HG03025 (cell line): ENCODE measurements at regions not wholly inside any gene's neighbourhood (a gene's known extent, or its start where the extent isn't known, plus 50 kb on each side); places are given as distances from the start of the nearest gene placed in this dataset.
"Not testable (repeated sequence)": the region's sequence is repeated elsewhere in the genome, so short reads cannot be mapped to it uniquely, and the experiment has no call there.

Experiments used
- ATAC-seq: cut with Tn5 transposase; IDR thresholded peaks from one replicate; pipeline ENCODE4 v1.9.1; 2021; ENCODE audit warnings: mild to moderate bottlenecking, moderate library complexity; ENCODE audit not compliant: unreplicated experiment, low FRiP score

DNA sequence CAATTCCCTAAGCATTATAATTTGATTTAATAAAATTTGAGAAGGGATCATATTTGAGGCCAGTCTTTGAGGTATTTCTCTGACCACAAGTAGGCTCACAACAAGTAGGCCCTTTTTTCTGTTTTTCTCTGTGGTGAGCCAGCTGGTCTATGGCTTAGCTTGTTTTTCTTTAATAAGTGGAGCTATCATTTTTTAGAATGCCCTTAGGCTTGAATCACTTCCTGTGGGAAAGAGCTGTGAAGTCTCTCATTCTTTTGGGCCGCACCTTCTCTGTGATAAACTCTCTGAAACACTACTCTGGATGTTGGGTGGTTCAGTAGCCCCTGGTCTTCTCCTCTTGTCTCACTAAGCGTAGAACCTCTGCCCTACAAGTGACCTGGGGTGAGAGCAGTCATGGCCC, 235.9 kb downstream of the SUCLG1 start:
- no peak for ATAC-seq

DNA sequence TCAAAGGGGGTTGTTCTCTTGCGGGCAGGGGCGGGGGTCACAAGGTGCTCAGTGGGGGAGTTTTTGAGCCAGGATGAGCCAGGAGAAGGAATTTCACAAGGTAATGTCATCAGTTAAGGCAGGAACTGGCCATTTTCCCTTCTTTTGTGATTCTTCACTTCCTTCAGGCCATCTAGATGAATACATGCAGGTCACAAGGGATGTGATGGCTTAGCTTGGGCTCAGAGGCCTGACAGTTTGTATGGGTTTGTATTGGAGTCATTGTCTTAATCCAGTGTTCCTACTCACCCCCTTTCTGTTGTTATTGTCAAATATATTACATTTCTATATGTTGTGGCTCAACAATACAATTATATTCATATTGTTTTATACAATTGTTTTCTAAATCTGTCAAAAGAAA, 238.0 kb downstream of the SUCLG1 start:
- not testable (repeated sequence) for ATAC-seq

DNA sequence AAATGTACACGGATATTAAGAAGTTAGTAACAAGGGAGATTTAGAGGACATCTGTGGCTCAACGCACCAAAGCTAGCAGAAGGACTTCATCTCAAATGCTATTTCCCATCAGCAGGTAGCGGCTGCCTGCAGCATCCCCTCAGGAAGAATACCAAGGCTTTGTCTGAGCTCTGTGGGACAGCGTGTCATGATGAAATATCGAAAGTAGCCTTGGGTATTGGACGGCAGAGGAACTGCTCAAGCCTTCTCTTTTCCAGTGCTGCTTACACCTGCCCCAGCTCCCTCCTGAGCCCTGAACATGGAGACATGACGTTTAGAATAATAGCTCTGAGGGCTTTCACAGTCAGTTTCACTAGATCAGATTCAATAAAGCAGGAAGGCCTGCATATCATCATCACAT, 241.6 kb downstream of the SUCLG1 start:
- no peak for ATAC-seq

DNA sequence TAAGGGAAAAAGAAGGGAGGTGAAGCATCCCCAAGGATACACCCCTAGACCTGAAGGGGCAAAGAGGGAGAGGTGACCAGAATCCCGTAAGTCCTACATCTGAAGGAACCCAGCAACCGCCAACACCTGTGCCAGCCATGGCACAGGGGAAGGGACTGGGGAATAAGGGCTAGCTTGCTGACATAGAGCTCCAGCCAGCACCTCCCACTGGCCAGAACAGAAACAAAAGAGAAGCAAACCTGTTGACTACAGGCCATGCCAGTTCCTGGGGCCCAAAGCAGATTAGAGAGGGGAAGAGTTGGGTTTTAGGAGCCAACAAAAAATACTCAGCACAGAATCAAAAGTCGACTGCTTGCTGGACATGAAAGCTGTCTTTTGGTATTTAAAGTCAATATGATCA, 244.6 kb downstream of the SUCLG1 start:
- ATAC-seq, result no peak

DNA sequence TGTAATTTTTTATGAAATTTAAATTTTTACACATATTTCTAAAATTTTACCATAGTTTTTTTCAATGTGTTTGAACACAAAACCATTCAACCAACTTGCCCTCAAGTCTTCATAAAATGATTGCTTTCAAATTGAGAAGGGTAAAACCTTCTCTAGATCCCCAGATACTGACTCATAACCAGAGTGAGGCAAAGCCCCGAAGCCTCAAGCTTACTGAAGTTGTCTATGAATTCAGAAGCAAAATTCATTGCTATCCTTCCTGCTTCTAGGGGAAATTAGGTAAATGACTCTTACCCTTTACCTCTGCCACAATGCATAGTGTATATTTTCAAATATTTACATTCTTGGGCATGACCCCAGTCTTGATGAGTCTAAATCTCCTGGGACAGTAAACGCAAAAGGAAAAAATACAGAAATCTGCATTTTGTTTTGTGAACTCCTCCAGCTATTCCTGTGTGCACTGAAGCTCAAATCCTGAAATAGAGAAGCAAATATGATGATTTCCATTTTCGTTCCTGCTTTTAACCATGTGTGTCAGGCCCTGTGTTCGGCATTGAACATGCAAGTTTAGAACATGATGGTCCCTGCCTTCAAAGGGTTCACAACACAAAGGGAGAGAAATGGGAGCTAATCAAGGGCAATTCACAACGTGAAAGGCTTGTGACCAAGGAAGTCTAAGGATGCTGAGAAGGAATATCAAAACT, 246.3 kb downstream of the SUCLG1 start:
- ATAC-seq, result peak; percentile 73

DNA sequence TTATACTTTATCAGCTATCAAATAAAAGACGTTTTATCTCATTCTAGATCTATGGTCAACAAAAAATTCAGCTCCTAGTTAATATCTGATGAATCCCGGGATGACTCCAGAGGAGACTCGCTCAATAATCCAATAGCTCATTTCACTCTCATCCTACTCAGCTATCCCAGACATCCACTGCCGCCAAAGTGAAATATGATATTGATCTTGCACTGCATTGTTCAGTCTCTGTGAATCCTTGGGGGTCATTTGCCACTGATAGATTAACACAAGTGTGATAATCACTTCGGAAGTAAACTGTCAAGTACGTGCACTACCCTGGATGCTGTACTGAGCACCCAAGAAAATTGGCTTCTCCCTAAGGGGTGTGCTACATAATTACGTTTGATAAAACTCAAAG, 249.1 kb downstream of the SUCLG1 start:
- ATAC-seq, result no peak

DNA sequence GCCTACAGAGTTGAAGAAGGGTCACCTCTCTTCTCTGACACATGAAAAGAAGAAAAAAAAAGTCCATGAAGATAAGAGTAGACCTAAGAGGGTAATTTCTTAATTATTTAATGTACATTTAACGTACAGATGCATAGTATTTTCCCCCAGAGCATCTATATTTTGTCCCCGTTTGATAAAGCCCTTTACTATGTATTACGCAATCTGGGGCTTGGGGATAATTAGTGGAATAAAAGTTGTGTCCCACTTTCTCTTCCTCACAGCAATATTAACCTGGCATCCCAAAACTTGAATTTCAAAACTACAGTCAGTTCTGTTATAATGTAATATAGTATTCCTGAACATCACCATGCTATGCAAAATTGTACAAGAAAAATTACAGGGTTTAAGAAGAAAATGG, 254.1 kb downstream of the SUCLG1 start:
- ATAC-seq, result no peak

DNA sequence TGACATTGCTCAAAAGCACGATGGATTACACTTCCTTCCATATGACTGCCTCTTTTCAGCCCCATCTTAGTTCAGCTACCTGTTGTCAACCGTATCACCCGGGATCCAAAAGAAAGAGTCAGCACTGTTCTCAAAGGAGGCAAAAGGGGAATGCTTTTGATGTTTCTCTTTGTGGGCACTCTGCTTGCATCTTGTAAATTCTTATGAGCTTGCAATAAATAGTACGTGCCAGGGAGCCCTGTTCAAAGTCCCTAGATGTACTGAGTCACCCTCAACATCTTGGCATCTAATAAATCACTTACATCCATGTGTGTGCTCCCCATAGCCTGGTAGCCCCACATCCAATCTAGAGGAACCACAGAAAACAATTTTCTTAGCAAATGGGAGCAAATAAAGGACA, 256.9 kb downstream of the SUCLG1 start:
- no peak for ATAC-seq

DNA sequence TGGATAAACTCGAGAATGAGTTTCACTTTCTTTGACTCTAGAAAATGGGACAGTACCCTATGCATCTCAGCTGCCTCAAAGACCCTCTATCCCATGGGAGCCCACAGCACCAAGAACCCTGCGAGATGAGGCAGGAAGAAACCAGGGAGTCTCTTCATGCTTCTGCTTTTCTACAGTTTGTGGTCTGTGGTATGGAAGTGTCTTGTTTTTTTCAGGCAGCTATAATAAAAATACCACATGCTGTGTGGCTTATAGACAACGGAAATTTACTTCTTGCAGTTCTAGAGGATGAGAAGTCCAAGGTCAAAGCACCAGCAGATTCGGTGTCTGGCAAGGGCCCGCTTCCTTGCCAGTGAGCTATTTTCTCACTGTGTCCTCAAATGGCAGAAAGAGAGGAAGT, 257.9 kb downstream of the SUCLG1 start:
- ATAC-seq, result no peak

DNA sequence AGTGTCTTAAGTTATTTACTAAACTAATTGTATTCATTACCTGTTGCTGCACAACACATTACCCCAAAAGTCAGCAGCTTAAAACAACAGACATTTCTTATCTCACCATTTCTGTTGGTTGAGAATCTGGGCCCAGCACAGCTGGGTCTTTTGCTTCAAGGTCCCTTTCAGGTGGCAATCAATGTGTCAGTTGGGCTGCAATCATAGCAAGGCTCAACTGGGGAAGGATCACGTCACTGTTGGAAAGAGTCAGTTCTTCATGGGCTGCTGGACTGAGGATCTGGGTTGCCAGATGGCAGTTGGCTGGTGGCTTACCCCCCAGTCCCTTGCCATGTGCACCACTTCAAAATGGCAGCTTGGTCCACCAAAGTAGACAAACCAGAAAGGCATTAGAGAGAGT, 261.2 kb downstream of the SUCLG1 start:
- ATAC-seq, result no peak

DNA sequence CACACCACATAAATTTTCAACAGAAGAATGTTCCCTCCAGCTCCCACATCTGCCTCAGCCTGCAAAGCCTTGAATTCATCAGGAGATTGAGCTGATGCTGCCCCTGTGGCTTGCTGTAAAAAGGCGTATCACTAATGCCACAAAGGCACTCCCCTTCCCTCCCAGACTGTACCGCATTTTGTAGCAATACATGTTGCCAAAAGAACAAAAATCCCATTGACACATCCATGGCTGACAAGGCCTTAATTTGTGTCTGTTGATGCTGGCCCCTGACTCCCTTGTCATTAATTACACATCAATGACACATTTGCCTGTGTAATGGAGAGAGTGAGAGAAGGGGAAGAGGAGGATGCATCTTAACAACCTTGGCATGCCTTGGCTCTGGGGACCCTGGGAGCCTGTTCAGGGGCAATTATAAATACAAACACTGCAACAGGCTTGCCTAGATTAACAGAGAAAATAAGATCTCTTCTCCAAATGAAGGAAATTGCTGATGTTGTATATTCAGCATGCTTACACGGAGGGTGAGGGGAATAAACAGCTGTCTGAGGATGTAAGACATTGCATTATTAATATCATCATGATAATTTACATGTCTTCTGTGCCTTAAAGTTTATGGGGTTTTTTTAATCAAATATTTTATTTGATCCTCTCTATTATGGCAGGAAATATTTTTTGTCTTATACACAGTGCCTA, 264.0 kb downstream of the SUCLG1 start:
- ATAC-seq, result no peak

DNA sequence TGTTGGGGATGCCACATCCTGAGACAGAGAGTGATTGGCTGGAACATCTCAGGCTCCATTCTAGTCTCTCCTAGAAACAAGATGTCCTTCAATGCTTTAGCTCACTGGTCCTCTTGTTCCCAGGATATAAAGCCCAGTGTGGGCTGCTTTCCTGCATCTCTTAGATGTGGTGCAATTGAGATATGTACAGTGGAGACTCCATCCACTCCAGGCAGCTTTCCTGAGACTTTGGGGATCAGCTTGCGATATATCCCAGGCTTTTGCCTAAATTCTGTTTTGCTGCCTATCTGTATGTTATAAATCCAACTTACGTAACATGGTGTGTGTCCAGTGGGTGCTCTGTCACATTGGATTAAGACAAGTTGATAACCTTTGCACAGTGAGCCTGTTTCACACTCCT, 264.9 kb downstream of the SUCLG1 start:
- ATAC-seq, result no peak

DNA sequence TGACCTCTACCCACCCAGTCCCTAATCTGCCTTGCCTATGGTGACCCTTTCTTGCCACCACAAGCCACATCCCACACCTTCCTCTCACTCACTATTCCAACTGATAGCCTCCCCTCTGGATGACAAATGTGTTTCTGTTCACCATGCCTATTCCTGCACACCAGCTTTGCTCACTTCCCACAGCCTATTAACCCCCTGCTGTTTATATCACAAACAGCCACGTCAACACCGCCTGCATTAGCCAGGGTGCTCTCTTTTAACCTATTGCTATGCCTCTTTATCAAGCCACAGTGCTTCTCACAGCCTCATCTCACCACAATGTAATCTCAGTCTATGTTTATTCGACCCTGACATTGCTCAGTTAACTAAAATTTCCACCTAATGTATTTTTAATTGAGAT, 271.8 kb downstream of the SUCLG1 start:
- no peak for ATAC-seq

DNA sequence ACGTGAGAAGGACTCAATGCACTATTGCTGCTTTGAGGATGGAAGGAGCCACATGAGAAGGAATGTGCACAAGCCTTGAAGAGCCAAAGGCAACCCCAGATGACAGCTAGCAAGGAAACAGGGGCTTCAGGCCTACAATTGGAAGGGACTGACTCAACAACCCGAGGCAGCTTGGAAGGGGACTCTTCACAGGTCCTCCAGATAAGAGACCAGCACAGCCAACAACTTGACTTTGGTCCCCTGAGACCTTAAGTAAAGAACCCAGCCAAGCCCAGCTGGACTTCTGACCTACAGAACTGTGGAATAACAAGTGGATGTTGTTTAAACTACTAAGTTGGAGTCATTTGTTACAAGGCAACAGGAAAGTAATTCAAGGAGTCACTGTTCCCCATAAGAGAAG, 277.2 kb downstream of the SUCLG1 start:
- no peak for ATAC-seq

DNA sequence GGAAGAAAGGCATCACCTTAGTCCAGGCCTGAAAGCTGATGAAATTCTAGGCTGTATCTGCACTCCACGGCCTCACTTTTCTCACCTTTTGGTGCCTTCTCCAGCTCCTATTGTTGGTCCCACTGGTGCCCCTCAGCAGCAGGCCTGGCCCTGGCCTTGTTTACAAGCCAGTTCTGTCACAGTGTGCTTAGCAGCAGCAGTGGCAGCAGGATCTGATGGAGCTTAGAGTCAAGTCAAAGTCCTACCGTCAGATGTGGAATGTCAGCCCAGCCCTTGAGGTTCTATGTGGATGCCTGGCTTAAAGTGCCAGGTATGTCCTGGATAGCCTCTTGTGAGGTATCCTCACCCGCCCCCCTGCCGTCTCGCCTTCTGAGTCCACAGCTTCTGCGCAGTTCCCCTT, 281.3 kb downstream of the SUCLG1 start:
- no peak for ATAC-seq

DNA sequence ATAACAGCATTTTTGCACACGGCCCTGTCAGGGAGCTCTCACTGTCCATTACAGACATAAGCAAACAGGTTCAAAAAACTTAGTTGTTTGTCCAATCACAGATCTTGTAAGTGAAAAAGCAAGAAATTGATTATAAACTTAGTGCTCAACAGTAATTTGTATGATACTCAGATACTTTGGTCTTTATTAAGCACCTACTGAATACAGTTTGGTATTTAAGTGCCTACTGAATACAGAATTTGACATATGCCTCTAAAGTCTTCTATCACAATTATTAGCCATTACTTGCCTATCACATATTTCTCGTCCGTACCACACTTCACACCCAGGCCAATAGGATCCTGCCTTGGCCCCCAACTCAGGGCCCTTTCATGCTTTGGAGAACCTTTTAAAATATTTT, 283.1 kb downstream of the SUCLG1 start:
- no peak for ATAC-seq

DNA sequence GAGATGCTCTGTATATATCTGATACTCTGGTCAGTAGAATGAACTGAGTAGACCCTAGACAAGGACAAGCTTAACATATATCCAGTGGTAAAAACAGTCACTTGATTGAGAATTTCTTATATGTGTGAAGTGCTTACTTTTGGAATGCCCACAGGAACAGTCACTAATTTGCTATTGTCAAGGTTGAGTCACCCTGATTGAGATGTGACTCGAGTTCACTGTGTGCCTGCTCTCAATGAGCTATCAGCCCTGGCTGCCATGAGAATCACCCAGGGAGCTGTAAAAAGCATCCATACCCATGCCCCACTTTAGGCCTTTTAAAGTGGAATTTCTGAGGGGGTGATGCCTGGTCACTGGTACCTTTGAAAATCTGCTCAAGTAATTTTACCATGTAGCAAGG, 283.7 kb downstream of the SUCLG1 start:
- ATAC-seq, result no peak

DNA sequence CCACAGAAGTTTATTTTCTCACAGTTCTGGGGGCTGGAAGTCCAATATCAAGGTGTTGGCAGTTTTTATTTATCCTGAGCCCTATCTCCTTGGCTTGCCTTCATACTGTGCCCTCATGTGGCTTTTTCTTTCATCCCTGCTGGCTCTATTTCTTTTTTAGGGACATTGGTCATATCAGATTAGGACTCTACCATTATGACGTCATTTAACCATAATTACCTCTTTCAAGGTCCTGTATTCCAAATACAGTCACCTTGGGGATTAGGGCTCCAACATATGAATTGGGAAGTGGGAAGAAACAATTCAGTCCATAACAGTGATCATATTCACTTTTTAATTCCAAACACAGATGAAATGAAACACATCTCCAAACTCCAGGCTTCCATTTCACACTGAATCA, 286.0 kb downstream of the SUCLG1 start:
- no peak for ATAC-seq

DNA sequence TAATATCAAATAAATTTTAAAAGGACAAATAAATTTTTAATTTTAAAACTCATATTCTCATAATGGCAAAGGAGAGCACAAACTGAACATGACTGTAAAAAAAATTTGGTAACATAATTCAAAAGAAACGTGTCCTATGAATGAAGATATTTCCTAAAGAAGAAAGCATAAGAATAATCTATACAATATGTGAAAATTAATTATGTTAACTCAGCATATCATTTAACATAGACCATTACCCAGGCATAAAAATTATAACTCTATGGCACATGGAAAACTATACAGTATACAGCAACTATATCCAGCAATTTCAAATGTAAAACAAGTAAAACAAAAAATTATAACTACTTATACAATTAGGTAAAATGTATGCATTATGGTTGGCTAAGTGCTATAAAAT, 288.1 kb downstream of the SUCLG1 start:
- no peak for ATAC-seq

DNA sequence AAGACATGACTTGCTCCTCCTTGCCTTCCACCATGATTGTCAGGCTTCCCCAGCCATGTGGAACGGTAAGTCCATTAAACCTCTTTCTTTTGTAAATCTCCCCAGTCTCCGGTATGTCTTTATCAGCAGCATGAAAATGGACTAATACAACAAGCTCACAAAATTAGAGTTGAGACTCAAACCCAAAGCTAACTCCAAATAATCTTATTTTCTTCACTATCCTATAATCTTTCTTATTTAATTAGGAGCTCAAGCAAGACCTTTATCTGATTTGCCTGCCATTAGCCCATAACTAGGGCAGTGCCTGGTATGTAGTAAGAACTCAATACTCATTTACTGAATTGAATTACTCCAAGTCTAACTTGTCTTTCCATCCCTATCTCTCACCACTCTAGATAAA, 289.2 kb downstream of the SUCLG1 start:
- no peak for ATAC-seq

DNA sequence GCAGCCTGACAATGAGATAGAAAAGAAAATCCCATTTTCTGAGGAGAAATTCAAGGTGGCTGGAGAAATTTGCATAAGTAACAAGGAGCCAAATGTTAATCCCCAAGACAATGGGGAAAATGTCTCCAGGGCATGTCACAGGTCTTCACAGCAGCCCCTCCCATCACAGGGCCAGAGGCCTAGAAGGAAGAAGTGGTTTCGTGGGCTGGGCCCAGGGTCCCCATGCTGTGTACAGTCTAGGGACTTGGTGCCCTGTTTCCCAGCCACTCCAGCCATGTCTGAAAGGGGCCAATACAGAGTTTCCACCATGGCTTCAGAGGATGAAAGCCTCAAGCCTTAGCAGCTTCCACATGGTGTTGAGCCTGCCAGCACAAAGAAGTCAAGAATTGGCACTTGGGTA, 290.5 kb downstream of the SUCLG1 start:
- not testable (repeated sequence) for ATAC-seq

DNA sequence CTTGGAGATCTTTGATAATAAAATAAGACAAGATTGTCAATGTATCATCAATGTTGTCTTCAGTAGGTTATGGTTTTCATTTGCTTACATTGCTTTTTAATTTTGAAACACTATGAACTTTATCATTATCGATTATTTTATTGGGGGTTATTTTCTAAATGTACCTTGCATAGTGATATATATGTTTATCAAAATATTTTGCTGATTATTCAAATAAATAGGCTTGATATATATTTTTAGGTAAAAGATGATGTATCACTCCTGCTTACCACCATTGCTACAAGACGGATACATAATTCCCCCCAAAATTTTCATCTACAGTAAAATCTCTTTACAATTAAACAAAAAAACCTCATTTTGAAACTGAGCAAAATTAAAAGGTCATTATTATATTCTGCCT, 293.8 kb downstream of the SUCLG1 start:
- ATAC-seq, result no peak
